Mucosa of stomach (tissue), 1 donor: ENCODE measurements at regions not wholly inside any gene's neighbourhood (a gene's known extent, or its start where the extent isn't known, plus 50 kb on each side); places are given as distances from the start of the nearest gene placed in this dataset.
"Not testable (repeated sequence)": the region's sequence is repeated elsewhere in the genome, so short reads cannot be mapped to it uniquely, and the experiment has no call there.

Experiments
- H3K27me3 ChIP-seq: one replicate; pipeline ENCODE4 v1.7.0; 2013; ENCODE audit warnings: mild to moderate bottlenecking, low read length; ENCODE audit not compliant: control insufficient read depth, insufficient read depth
- H3K36me3 ChIP-seq: one replicate; pipeline ENCODE4 v1.7.0; 2013; ENCODE audit warnings: low read length; ENCODE audit not compliant: control insufficient read depth, insufficient read depth
- H3K4me1 ChIP-seq: one replicate; pipeline ENCODE4 v1.7.0; 2013; ENCODE audit warnings: mild to moderate bottlenecking, low read length; ENCODE audit not compliant: control insufficient read depth, insufficient read depth
- H3K4me3 ChIP-seq: one replicate; pipeline ENCODE4 v1.7.0; 2013; ENCODE audit warnings: low read length
- H3K9ac ChIP-seq: one replicate; pipeline ENCODE4 v1.7.0; 2013; ENCODE audit warnings: mild to moderate bottlenecking, low read length, moderate library complexity
- H3K9me3 ChIP-seq: one replicate; pipeline ENCODE4 v1.7.0; 2013; ENCODE audit warnings: mild to moderate bottlenecking, low read length, moderate library complexity; ENCODE audit not compliant: control insufficient read depth
- donor health status: Pancreatic carcinoma.

GRCh38 chr21:28074676-28075075 lies 918.0 kb downstream of the LTN1 start:
- no peaks in the 10 kb centered on the region for H3K9me3 ChIP-seq
- H3K27me3 ChIP-seq, result no peaks in the 10 kb centered on the region

GRCh38 chr21:28072601-28073000 lies 920.1 kb downstream of the LTN1 start:
- no peaks in the 10 kb centered on the region for H3K4me1 ChIP-seq
- H3K9me3 ChIP-seq, result no peaks in the 10 kb centered on the region
- no peaks in the 10 kb centered on the region for H3K27me3 ChIP-seq
- no peak overlapping the region for H3K9ac ChIP-seq
- H3K36me3 ChIP-seq, result no peaks in the 10 kb centered on the region
- H3K4me3 ChIP-seq, result no peak overlapping the region

More at GRCh38 chr21:28074676-28075075, 918.0 kb downstream of the LTN1 start:
- H3K4me3 ChIP-seq, result no peak overlapping the region
- H3K4me1 ChIP-seq, result no peaks in the 10 kb centered on the region
- no peaks in the 10 kb centered on the region for H3K36me3 ChIP-seq
- no peak overlapping the region for H3K9ac ChIP-seq

GRCh38 chr21:28069450-28069923 lies 923.2 kb downstream of the LTN1 start:
- H3K27me3 ChIP-seq, result no peaks in the 10 kb centered on the region
- H3K9ac ChIP-seq, result no peak overlapping the region
- H3K36me3 ChIP-seq, result no peaks in the 10 kb centered on the region
- H3K4me1 ChIP-seq, result no peaks in the 10 kb centered on the region
- no peaks in the 10 kb centered on the region for H3K9me3 ChIP-seq
- H3K4me3 ChIP-seq, result no peak overlapping the region

GRCh38 chr21:28068455-28069358 lies 924.0 kb downstream of the LTN1 start:
- H3K4me1 ChIP-seq, result no peaks in the 10 kb centered on the region
- no peaks in the 10 kb centered on the region for H3K9me3 ChIP-seq
- H3K9ac ChIP-seq, result no peak overlapping the region
- no peaks in the 10 kb centered on the region for H3K36me3 ChIP-seq
- H3K27me3 ChIP-seq, result no peaks in the 10 kb centered on the region
- no peak overlapping the region for H3K4me3 ChIP-seq

DNA sequence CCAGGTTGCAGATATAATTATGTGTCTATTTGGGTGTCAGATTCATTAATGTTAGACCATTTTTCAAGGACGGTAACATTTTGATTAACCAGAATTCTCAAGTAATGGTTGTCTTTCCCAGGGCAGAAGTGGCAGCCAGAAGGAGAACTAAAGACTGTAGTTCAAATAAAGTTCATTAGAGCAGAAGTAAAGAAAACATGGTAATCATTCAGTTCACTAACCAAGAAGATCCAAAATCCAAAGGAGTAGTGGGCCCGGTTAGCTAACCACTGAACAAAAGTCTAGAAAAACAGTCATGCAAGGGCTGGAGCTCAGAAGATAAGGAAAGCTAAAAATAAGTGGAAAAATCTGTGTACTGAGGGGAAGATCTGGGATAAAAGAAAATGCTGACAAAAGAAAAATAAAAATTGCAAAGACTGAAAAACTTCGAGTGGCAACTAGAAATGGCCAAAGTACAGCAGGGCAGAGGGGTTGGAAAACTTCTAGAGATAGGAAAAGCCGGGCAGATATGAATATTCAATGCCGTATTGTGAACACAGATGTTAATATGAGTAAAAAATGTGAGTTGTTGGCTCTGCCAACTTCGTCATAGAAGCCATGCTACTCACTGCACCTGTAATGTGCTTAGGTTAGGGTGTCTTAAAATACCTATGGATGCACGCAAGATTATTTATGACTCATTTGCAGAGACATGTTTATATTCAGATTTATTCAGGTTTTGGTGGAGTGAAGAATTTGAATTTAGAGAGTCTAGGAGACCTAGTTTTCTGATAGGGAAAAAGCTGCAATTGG lies 925.9 kb downstream of the LTN1 start:
- no peak overlapping the region for H3K9ac ChIP-seq
- no peaks in the 10 kb centered on the region for H3K36me3 ChIP-seq
- H3K9me3 ChIP-seq, result no peaks in the 10 kb centered on the region
- H3K4me1 ChIP-seq, result no peaks in the 10 kb centered on the region
- no peaks in the 10 kb centered on the region for H3K27me3 ChIP-seq
- H3K4me3 ChIP-seq, result no peak overlapping the region

- no peaks in the 10 kb centered on the region for H3K4me1 ChIP-seq
- H3K4me3 ChIP-seq, result no peak overlapping the region
- no peaks in the 10 kb centered on the region for H3K36me3 ChIP-seq
- no peaks in the 10 kb centered on the region for H3K27me3 ChIP-seq
- no peak overlapping the region for H3K9ac ChIP-seq
- no peaks in the 10 kb centered on the region for H3K9me3 ChIP-seq
These were observed 926.6 kb downstream of the LTN1 start for GRCh38 chr21:28066076-28066475.

DNA sequence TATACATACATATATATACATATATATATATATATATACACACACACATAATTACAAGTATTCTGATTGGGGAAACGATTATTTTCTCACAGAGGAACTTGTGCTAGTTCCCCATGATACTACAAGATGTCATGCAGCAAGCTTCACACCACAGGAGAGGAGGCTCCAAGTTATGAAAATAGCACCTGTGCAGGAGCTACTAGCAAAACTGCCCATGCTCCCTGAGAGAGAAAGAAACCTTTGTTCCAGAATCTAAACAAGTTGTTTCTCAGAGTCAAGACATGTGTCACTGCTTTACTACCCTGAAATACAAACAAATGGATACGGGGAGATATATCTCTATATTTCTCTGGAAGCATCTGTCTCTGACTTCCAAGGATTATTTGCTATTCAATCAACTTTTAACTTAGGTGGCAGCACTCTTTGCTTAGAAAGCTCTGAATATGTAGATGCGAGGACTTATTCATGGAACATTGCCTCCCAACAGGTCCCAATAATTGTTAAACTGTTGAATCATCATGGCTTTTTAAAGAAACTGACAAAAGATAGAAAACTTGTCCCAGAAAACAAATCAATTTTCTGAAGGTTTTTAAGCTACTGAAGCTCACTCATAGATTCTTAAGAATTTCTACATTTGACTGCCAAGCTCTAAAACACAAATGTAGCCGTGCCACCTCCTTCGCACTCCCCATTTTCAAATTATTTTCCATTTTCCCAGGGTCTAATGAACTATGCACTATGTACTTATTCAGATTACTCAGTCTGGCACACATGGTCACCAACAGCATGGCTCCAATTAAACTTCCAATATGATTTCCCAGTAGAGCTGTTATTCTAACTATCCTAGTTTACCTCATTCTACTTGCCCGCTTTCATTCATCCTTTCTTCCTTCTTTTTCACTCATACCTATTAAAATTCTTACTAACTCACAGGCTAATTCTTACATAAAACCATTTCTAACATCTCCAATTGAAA lies 929.1 kb downstream of the LTN1 start:
- no peaks in the 10 kb centered on the region for H3K27me3 ChIP-seq
- H3K9ac ChIP-seq, result no peak overlapping the region
- H3K9me3 ChIP-seq, result no peaks in the 10 kb centered on the region
- H3K4me1 ChIP-seq, result no peaks in the 10 kb centered on the region
- no peaks in the 10 kb centered on the region for H3K36me3 ChIP-seq
- H3K4me3 ChIP-seq, result no peak overlapping the region

DNA sequence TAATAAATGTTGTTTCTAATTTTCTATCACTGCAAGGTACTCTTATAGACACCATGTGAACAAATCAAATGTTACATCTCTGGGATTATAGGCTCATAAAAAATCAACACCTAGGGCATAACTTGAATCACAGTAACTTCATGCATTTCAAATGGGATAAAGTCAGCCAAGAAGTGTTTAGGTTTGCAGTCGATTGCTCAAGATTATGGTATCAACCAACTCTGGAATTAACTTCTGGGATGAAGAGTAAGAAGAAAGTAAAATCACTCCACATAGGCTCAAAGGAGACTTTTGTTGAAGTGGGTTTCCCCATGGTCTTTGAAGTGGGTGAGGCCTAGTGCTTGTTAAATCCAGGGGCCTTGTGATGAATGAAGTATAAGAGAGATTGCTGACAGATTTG lies 939.7 kb downstream of the LTN1 start:
- not testable (repeated sequence) for H3K4me1 ChIP-seq, H3K9ac ChIP-seq, H3K4me3 ChIP-seq, H3K27me3 ChIP-seq, H3K9me3 ChIP-seq, H3K36me3 ChIP-seq

GRCh38 chr21:28051649-28052048 lies 941.0 kb downstream of the LTN1 start:
- not testable (repeated sequence) for H3K9ac ChIP-seq, H3K4me1 ChIP-seq, H3K36me3 ChIP-seq, H3K9me3 ChIP-seq, H3K4me3 ChIP-seq, H3K27me3 ChIP-seq

DNA sequence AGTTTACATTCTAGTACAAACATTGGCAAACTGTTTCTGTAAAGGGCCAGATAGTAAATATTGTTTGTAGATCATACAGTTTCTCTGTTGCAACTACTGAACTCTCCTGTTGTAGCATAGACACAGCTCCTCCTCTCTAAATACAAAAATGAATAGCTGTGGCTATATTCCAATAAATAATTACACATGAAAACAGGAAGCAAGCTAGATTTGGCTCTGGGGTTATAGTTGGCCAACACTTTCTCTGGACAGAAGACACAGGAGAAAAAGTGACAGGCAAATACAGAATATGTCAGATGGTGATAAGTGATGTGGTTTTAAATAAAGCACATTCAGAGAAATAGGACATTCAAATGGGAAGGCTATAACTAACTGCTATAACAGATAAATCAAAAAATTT lies 957.0 kb downstream of the LTN1 start:
- H3K27me3 ChIP-seq, H3K36me3 ChIP-seq, H3K4me3 ChIP-seq, H3K9me3 ChIP-seq, H3K4me1 ChIP-seq, H3K9ac ChIP-seq: not testable (repeated sequence)

- H3K36me3 ChIP-seq, result not testable (repeated sequence)
These were observed 957.8 kb downstream of the LTN1 start for GRCh38 chr21:28034916-28035315.

More at GRCh38 chr21:28034916-28035315, 957.8 kb downstream of the LTN1 start:
- not testable (repeated sequence) for H3K4me1 ChIP-seq, H3K9ac ChIP-seq, H3K9me3 ChIP-seq, H3K27me3 ChIP-seq, H3K4me3 ChIP-seq
